ENCODE measurements at regions not wholly inside any gene's neighbourhood (a gene's known extent, or its start where the extent isn't known, plus 50 kb on each side); places are given as distances from the start of the nearest gene placed in this dataset.
"Not testable (repeated sequence)": the region's sequence is repeated elsewhere in the genome, so short reads cannot be mapped to it uniquely, and the experiment has no call there.

DNA sequence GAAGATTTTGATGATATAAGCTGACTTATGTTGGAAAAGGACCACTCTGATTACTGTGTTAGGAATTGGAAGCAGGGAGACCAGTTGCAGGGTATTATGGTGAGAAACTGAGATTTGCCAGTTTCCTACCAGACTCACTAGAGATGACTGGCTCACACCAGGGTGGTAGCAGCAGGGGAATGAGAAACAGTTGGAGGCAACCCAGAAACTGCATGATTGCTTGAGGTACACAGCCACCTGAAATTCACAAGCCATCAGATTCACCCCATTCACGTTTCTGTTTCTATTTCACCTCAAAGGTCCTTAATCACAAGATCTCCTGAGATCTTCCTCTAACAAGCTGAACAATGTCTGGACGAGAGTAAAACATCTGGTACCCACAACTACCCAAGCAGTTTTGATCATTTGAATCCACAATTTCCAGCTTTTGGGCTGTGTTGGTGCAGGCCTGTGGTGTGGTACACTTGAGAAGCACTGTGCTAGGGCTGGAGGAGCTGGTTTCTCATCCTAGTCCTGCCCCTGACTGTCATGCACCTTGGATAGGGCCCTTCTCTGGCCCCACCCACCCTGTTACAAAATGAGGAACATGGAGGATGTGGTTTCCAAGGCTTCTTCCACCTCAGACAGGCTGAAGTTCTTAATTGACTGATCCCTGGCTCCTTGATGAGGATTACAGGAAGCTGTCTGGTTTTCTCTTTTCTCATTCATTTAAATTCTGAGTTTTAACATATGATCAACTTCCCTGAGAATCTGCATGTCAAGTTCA lies 233.4 kb downstream of the INSC start:
- H3K27me3 Mint-ChIP-seq, result peaks cover 2% of the 10 kb centered on the region
- no peaks in the 10 kb centered on the region for H3K36me3 Mint-ChIP-seq (ENCODE audit: low read depth)
- no peaks in the 10 kb centered on the region for H3K4me1 Mint-ChIP-seq
- POLR2A ChIA-PET, result no interaction called here
- no peak overlapping the region for H3K4me3 Mint-ChIP-seq
- DNase-seq, result no peak
- CTCF ChIA-PET, result no interaction called here
- no peaks in the 10 kb centered on the region for H3K9me3 Mint-ChIP-seq
- H3K27ac Mint-ChIP-seq, result no peak overlapping the region

DNA sequence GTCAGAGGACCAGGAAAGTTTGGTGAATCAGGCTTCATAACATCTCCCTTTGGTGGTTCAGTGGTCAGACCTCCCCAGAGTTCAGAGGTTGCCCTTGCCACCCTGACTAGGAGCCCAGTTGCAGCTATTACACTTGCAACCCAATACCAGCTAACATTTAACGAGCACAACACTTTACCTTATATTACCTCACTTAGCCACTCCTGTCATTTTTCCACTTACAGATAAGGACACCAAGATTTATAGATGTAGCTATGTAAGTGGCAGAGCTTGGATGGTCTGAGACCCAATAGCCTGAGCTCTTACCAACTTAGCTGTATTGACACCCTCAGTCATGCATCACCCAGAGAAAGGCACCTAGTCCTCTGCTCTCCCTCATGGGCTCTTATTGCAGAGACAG lies 234.7 kb downstream of the INSC start:
- DNase-seq, result no peak
- no peak overlapping the region for H3K27ac Mint-ChIP-seq
- H3K9me3 Mint-ChIP-seq, result no peaks in the 10 kb centered on the region
- no peaks in the 10 kb centered on the region for H3K36me3 Mint-ChIP-seq (ENCODE audit: low read depth)
- no peak overlapping the region for H3K4me3 Mint-ChIP-seq
- ChIA-PET CTCF (no interaction called here), POLR2A (no interaction called here)
- peaks cover 2% of the 10 kb centered on the region for H3K27me3 Mint-ChIP-seq
- H3K4me1 Mint-ChIP-seq, result no peaks in the 10 kb centered on the region

- Mint-ChIP-seq H3K36me3 (ENCODE audit: low read depth) (no peaks in the 10 kb centered on the region), H3K27me3 (no peaks in the 10 kb centered on the region), H3K4me3 (no peak overlapping the region), H3K4me1 (no peaks in the 10 kb centered on the region), H3K27ac (no peak overlapping the region), H3K9me3 (no peaks in the 10 kb centered on the region)
- CTCF ChIA-PET, result no interaction called here
- POLR2A ChIA-PET, result no interaction called here
- DNase-seq, result no peak
These were observed 246.6 kb downstream of the INSC start for GRCh38 chr11:15361316-15361715.

GRCh38 chr11:15365286-15365685 lies 250.6 kb downstream of the INSC start:
- H3K27ac Mint-ChIP-seq; CTCF ChIA-PET; H3K4me3 Mint-ChIP-seq; H3K9me3 Mint-ChIP-seq; DNase-seq; POLR2A ChIA-PET; H3K4me1 Mint-ChIP-seq; H3K27me3 Mint-ChIP-seq; H3K36me3 Mint-ChIP-seq (ENCODE audit: low read depth): not testable (repeated sequence)

DNA sequence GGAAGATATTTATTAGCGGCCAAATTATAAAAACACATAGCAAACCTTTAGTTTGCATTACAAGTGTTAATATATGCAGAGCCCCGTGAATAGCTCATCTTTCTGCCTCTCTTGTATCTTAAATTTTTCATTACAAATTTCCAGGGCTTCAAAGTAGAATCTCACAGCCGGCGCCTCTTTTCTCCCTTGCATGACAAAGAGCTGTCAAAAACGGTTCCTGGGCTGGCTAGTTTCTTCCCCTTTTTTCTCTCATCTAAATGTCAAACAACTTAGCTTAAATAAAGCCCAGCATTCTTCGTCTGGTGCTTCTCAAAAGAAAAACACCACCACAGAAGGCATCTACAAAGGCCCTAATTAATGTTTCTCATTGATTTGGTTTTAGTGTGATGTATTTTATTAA lies 253.0 kb downstream of the INSC start:
- ChIA-PET CTCF (no interaction called here), POLR2A (no interaction called here)
- Mint-ChIP-seq H3K27ac (no peak overlapping the region), H3K9me3 (no peaks in the 10 kb centered on the region), H3K4me3 (no peak overlapping the region), H3K4me1 (no peaks in the 10 kb centered on the region), H3K27me3 (no peaks in the 10 kb centered on the region), H3K36me3 (ENCODE audit: low read depth) (no peaks in the 10 kb centered on the region)
- DNase-seq, result no peak

DNA sequence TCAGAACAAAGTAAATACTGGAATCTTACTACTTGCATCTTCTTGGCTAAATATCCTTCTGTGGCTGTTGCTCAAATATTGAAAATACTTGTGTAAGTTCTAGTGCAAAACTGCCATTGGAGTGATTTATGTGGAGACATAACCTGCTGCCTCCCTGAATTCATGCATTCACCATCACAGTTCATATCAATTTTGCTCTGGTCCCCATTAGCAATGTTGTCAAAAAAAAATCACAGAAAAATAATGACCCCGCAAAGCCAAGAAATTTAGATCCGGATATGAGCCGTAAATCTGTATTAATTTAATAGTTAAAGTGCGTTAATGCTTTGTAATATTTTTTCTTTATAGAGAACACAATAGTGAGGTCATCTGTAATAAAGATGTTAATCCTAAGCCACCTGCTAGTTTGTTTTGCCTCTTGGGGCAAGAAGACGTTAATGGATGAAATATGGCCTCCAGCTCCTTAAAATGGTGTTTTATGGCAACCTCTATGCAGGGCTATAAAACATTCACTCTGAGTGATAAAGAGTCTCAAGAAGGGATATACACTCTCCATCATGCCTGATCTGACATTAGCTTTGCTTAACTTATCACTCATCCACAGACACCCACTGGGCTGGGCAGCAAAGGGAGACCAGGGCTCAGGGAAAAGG lies 255.9 kb downstream of the INSC start:
- H3K27ac Mint-ChIP-seq, result no peak overlapping the region
- no peak for DNase-seq
- H3K4me3 Mint-ChIP-seq, result no peak overlapping the region
- ChIA-PET POLR2A (no interaction called here), CTCF (no interaction called here)
- no peaks in the 10 kb centered on the region for H3K27me3 Mint-ChIP-seq
- no peaks in the 10 kb centered on the region for H3K9me3 Mint-ChIP-seq
- H3K4me1 Mint-ChIP-seq, result no peaks in the 10 kb centered on the region
- no peaks in the 10 kb centered on the region for H3K36me3 Mint-ChIP-seq (ENCODE audit: low read depth)

DNA sequence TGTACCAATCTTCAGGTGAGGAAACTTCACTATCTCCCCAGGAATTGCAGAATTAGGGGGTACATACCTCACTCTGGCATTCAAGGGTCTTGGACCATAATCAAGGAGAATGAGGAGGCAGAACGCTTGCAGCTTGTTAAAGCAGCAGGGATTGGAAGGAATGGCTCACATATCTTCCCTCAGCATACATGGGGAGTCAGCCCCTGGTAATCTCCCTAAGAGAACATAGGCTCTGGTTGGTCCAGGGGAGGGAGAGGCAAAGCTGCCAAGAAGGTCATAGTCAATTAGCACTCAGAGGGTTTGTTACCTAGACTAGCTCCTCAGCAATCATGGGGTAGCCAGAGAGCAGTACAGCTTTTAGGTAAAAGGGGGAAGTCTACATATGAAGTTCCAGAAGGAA lies 256.8 kb downstream of the INSC start:
- ChIA-PET POLR2A (no interaction called here), CTCF (no interaction called here)
- DNase-seq, result no peak
- H3K4me3 Mint-ChIP-seq, result no peak overlapping the region
- no peaks in the 10 kb centered on the region for H3K4me1 Mint-ChIP-seq
- no peak overlapping the region for H3K27ac Mint-ChIP-seq
- no peaks in the 10 kb centered on the region for H3K36me3 Mint-ChIP-seq (ENCODE audit: low read depth)
- H3K9me3 Mint-ChIP-seq, result no peaks in the 10 kb centered on the region
- H3K27me3 Mint-ChIP-seq, result no peaks in the 10 kb centered on the region

DNA sequence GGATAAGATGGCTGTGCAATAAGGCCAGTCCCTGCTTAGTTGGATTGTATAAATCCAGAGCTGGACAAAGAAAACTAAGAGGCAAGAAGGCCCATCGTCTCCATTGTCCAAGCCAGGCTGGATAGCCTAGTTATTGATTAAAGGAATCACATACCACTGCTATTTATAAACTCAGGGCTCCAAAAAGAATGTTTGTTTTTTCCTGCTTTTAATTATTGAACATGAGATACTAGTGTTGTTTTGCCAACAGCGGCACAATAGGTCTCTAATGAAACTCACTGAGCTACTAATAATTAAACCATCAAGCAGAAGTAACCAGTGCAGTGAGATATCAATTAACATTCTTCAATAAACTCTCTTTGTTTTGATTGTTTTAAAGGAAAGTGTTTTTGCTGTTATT lies 259.7 kb downstream of the INSC start:
- POLR2A ChIA-PET, result no interaction called here
- CTCF ChIA-PET, result no interaction called here
- no peaks in the 10 kb centered on the region for H3K9me3 Mint-ChIP-seq
- H3K27me3 Mint-ChIP-seq, result no peaks in the 10 kb centered on the region
- H3K4me1 Mint-ChIP-seq, result no peaks in the 10 kb centered on the region
- H3K36me3 Mint-ChIP-seq (ENCODE audit: low read depth), result no peaks in the 10 kb centered on the region
- no peak overlapping the region for H3K4me3 Mint-ChIP-seq
- H3K27ac Mint-ChIP-seq, result no peak overlapping the region
- DNase-seq, result no peak

DNA sequence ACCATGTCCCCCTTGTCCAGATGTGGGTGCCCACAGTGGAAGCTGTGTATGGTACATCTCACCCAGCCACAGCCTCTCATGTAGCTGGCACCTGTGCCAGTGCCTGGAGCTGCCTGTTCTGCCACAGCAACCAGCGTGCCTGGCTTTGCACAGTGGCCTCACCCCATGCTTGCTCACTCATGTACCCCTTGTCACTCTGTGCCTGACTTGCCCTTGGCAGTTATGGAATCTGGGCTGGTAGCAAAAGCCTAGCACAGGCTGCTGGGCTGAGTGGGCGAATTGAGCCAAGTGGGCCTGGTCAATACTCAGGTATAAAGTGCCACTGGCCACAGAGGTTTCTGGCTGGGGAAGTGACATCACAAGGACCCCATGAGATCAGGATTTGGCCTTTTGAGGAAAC lies 264.2 kb downstream of the INSC start:
- ChIA-PET POLR2A (no interaction called here), CTCF (no interaction called here)
- Mint-ChIP-seq H3K4me3 (no peak overlapping the region), H3K4me1 (no peaks in the 10 kb centered on the region), H3K36me3 (ENCODE audit: low read depth) (no peaks in the 10 kb centered on the region), H3K27me3 (no peaks in the 10 kb centered on the region), H3K9me3 (no peaks in the 10 kb centered on the region), H3K27ac (no peak overlapping the region)
- DNase-seq, result no peak

DNA sequence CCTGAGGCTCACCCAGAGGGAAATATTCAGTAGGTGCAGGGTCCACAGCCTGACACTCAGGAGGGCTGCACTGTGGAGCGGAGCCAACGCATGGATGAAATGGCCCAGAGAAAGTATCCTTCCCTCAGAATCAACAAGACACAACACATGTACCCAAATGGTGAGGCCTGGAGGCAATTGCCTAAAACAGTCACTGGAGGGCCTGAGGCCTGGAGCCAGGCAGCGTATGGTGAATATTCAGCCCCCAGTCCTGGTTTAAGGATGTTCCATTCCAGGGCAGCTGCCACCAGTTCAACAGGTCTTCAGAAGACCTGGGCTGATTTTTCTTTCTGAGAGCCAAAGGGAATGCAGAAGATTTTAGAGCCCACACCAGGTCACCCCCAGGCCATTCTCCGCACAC lies 264.8 kb downstream of the INSC start:
- no peaks in the 10 kb centered on the region for H3K36me3 Mint-ChIP-seq (ENCODE audit: low read depth)
- CTCF ChIA-PET, result no interaction called here
- H3K4me1 Mint-ChIP-seq, result no peaks in the 10 kb centered on the region
- H3K9me3 Mint-ChIP-seq, result no peaks in the 10 kb centered on the region
- H3K27ac Mint-ChIP-seq, result no peak overlapping the region
- H3K27me3 Mint-ChIP-seq, result no peaks in the 10 kb centered on the region
- POLR2A ChIA-PET, result no interaction called here
- no peak for DNase-seq
- H3K4me3 Mint-ChIP-seq, result no peak overlapping the region

DNA sequence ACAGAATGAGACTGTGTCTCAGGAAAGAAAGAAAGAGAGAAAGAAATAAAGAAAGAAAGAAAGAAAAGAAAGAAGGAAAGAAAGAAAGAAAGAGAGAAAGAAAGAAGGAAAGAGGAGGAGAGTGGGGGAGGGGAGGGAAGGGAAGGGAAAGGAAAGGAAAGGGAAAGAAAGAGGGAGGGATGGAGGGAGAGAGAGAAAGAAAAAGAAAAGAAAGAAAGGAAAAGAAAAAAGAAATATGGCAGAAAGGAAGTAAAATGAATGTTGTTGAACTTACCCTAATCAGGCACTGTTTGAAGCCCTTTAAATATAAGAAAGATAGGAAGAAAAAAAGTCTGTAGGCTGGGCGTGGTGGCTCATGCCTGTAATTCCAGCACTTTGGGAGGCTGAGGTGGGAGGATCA lies 276.1 kb downstream of the INSC start:
- no peak for DNase-seq
- ChIA-PET CTCF (no interaction called here), POLR2A (no interaction called here)
- Mint-ChIP-seq H3K27ac (no peak overlapping the region), H3K4me1 (no peaks in the 10 kb centered on the region), H3K9me3 (no peaks in the 10 kb centered on the region), H3K36me3 (ENCODE audit: low read depth) (no peaks in the 10 kb centered on the region), H3K4me3 (no peak overlapping the region), H3K27me3 (no peaks in the 10 kb centered on the region)

DNA sequence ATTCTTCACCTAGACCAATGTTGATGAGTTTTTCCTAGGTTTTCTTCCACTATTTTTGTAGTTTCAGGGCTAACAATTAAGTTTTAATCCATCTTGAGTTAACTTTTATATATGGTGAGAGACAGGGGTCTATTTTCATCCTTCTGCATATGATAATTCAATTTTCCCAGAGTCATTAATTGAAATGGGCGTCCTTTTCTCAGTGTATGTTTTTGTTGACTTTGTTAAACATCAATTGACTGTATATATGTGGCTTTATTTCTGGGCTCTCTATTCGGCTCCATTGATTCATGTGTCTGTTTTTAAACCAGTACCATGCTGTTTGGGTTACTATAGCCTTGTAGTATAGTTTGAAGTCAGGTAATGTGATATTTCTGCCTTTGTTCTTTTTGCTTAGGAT lies 282.1 kb downstream of the INSC start:
- ChIA-PET CTCF (no interaction called here), POLR2A (no interaction called here)
- Mint-ChIP-seq H3K4me3 (no peak overlapping the region), H3K9me3 (peaks cover 4% of the 10 kb centered on the region), H3K4me1 (no peaks in the 10 kb centered on the region), H3K27ac (no peak overlapping the region), H3K27me3 (no peaks in the 10 kb centered on the region), H3K36me3 (ENCODE audit: low read depth) (no peaks in the 10 kb centered on the region)
- DNase-seq, result no peak

DNA sequence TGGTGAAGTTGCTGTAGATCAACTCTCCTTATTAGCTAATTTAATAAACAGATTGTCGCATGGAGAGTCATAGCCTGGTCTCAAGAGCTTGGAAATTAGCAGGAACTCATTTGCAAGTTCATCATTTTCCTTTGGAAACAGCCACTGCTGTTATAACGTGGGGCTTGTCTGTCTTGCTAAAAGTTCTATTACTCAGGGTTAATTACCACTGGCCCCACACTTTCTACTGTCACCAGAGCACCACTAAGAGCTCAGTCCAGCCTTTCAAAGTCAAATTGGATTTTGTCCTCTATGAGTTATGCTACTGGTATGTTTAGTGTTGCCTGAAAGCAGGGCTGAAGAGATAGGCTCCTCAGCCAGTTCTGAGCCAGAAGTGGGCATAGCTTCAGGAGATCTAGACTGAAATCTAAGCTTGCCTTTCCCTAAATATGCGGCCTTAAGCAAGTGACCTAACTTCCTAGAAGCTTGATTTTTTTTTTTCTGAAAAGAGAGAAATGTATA lies 292.2 kb downstream of the INSC start:
- ChIA-PET POLR2A (no interaction called here), CTCF (no interaction called here)
- Mint-ChIP-seq H3K27me3 (no peaks in the 10 kb centered on the region), H3K27ac (no peak overlapping the region), H3K9me3 (peaks cover 4% of the 10 kb centered on the region), H3K4me1 (no peaks in the 10 kb centered on the region), H3K4me3 (no peak overlapping the region), H3K36me3 (ENCODE audit: low read depth) (no peaks in the 10 kb centered on the region)
- DNase-seq, result no peak

GRCh38 chr11:15412054-15412453 lies 297.3 kb downstream of the INSC start:
- Mint-ChIP-seq H3K27me3 (no peaks in the 10 kb centered on the region), H3K36me3 (ENCODE audit: low read depth) (no peaks in the 10 kb centered on the region), H3K9me3 (no peaks in the 10 kb centered on the region), H3K4me3 (no peak overlapping the region), H3K27ac (no peak overlapping the region), H3K4me1 (no peaks in the 10 kb centered on the region)
- DNase-seq, result no peak
- ChIA-PET CTCF (no interaction called here), POLR2A (no interaction called here)

Data from activated CD4-positive, alpha-beta memory T cell treated with anti-CD3 and anti-CD28 coated beads, Interleukin-2, amount 10 ng/mL, durations not matched to agents 7 days and 5 days (primary cell).